B cell (primary cell): ENCODE measurements at regions not wholly inside any gene's neighbourhood (a gene's known extent, or its start where the extent isn't known, plus 50 kb on each side); places are given as distances from the start of the nearest gene placed in this dataset.

Experiments used
- CTCF ChIP-seq: fragments of 200-600 bp; IDR thresholded peaks from one replicate; pipeline ENCODE4 v1.8.0; 2022; ENCODE audit warnings: antibody characterized with exemption, mild to moderate bottlenecking
- EZH2 ChIP-seq: IDR thresholded peaks from 2 replicates; pipeline ENCODE4 v1.6.1; 2012; ENCODE audit warnings: borderline replicate concordance, low read depth, mild to moderate bottlenecking, moderate library complexity, low read length; ENCODE audit not compliant: insufficient read depth, poor library complexity, severe bottlenecking

GRCh38 chr9:116081435-116082115 is 72.0 kb upstream of the PAPPA start:
- no peak for TF ChIP-seq CTCF
- TF ChIP-seq EZH2: no peak
